ENCODE measurements at regions not wholly inside any gene's neighbourhood (a gene's known extent, or its start where the extent isn't known, plus 50 kb on each side); places are given as distances from the start of the nearest gene placed in this dataset.
A peak's percentile ranks its signal among the peaks of the same experiment; 100 is the strongest.

DNA sequence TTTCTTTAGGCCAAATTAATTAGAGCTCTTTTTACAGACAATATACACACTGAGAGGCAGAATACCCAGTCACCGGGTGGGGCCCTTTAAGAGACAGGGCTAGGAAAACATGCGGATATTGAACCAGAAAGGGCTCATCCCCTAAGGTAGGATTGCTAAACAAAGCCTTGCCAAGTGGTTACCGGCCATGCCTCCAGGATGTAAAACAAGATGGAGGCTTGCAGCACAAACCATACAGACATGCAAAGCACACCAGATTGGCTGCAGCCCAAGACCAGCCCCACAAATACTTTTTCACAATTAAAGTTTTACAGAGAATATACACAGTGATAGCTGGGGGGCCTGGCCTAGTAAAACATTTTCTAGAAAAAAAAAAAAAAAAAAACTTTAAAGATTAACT lies 210.0 kb downstream of the KLHL4 start:
- TF ChIP-seq SMAD4 (CRISPR knock-in tag; IDR thresholded peaks at IDR 0.05) (no peak), SMAD3 (CRISPR knock-in tag; IDR thresholded peaks at IDR 0.05; ENCODE audit: borderline replicate concordance) (no peak), RORB (CRISPR knock-in tag; IDR thresholded peaks at IDR 0.05) (no peak)
- TF ChIP-seq, protein P1, sequence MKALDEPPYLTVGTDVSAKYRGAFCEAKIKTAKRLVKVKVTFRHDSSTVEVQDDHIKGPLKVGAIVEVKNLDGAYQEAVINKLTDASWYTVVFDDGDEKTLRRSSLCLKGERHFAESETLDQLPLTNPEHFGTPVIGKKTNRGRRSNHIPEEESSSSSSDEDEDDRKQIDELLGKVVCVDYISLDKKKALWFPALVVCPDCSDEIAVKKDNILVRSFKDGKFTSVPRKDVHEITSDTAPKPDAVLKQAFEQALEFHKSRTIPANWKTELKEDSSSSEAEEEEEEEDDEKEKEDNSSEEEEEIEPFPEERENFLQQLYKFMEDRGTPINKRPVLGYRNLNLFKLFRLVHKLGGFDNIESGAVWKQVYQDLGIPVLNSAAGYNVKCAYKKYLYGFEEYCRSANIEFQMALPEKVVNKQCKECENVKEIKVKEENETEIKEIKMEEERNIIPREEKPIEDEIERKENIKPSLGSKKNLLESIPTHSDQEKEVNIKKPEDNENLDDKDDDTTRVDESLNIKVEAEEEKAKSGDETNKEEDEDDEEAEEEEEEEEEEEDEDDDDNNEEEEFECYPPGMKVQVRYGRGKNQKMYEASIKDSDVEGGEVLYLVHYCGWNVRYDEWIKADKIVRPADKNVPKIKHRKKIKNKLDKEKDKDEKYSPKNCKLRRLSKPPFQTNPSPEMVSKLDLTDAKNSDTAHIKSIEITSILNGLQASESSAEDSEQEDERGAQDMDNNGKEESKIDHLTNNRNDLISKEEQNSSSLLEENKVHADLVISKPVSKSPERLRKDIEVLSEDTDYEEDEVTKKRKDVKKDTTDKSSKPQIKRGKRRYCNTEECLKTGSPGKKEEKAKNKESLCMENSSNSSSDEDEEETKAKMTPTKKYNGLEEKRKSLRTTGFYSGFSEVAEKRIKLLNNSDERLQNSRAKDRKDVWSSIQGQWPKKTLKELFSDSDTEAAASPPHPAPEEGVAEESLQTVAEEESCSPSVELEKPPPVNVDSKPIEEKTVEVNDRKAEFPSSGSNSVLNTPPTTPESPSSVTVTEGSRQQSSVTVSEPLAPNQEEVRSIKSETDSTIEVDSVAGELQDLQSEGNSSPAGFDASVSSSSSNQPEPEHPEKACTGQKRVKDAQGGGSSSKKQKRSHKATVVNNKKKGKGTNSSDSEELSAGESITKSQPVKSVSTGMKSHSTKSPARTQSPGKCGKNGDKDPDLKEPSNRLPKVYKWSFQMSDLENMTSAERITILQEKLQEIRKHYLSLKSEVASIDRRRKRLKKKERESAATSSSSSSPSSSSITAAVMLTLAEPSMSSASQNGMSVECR (CRISPR knock-in tag; IDR thresholded peaks at IDR 0.05; ENCODE audit: borderline replicate concordance), result no peak
- TF ChIP-seq, protein P2, sequence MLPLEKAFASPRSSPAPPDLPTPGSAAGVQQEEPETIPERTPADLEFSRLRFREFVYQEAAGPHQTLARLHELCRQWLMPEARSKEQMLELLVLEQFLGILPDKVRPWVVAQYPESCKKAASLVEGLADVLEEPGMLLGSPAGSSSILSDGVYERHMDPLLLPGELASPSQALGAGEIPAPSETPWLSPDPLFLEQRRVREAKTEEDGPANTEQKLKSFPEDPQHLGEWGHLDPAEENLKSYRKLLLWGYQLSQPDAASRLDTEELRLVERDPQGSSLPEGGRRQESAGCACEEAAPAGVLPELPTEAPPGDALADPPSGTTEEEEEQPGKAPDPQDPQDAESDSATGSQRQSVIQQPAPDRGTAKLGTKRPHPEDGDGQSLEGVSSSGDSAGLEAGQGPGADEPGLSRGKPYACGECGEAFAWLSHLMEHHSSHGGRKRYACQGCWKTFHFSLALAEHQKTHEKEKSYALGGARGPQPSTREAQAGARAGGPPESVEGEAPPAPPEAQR (CRISPR knock-in tag; IDR thresholded peaks at IDR 0.05), result no peak
- CTCF ChIA-PET, result no interaction called here
- POLR2A ChIA-PET, result interaction anchor here (0.7 kb wide), 1 partner anchor 1123 kb away, joined by 6 read pairs; no protein-coding TSS in a partner anchor
- Mint-ChIP-seq H3K27me3 (ENCODE audit: low read depth) (no peaks in the 10 kb centered on the region), H3K4me1 (peaks cover 7% of the 10 kb centered on the region), H3K27ac (no peak overlapping the region), H3K4me3 (peak overlapping the region; percentile 27; the same call in 1 of the 2 replicates), H3K36me3 (peaks cover 15% of the 10 kb centered on the region; the same call in 1 of the 2 replicates), H3K9me3 (peaks cover 8% of the 10 kb centered on the region)
- no peak for ATAC-seq
- DNase-seq (ENCODE audit: low spot score), result no peak

DNA sequence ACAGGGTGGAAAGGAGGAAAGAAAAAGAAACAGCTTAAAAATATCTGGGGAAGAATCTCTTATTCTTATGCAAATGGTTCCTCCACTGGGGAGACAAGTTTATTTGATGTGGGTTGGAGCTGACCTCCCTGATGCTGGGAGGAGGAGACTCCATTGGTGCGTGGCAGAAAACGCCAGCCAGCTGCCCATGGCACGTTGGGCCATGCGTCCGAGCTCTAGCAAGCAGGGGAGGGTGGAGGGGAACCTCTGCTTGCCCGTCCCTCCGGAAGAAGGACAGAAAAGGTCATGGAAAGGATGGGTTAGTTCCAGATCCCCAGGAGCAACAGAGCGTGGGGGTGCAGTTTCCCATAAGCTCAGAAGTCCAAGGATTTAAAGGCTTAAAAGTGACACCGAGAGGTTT lies 210.4 kb downstream of the KLHL4 start:
- ATAC-seq (peak; percentile 56), DNase-seq (ENCODE audit: low spot score) (no peak)
- ChIA-PET POLR2A (interaction anchor here (0.7 kb wide), 1 partner anchor 1123 kb away, joined by 6 read pairs; no protein-coding TSS in a partner anchor), CTCF (no interaction called here)
- H3K27ac Mint-ChIP-seq, result no peak overlapping the region
- peaks cover 7% of the 10 kb centered on the region for H3K4me1 Mint-ChIP-seq
- peaks cover 11% of the 10 kb centered on the region for H3K9me3 Mint-ChIP-seq
- H3K27me3 Mint-ChIP-seq (ENCODE audit: low read depth), result no peaks in the 10 kb centered on the region
- peaks cover 15% of the 10 kb centered on the region; the same call in 1 of the 2 replicates for H3K36me3 Mint-ChIP-seq
- peak overlapping the region; percentile 27; the same call in 1 of the 2 replicates for H3K4me3 Mint-ChIP-seq
- TF ChIP-seq SOX15 (CRISPR knock-in tag; IDR thresholded peaks at IDR 0.05) (no peak), ZNF232 (CRISPR knock-in tag; IDR thresholded peaks at IDR 0.05) (no peak), MXD4 (CRISPR knock-in tag; IDR thresholded peaks at IDR 0.05; ENCODE audit: borderline replicate concordance) (no peak), NR3C1 (CRISPR knock-in tag; conservative IDR thresholded peaks at IDR 0.05; ENCODE audit: low read depth) (no peak), GABPB1 (CRISPR knock-in tag; IDR thresholded peaks at IDR 0.05) (no peak), TP53 (CRISPR knock-in tag; IDR thresholded peaks at IDR 0.05) (no peak), ZNF263 (CRISPR knock-in tag; IDR thresholded peaks at IDR 0.05; ENCODE audit: low read depth) (no peak)
- TF ChIP-seq, protein P3, sequence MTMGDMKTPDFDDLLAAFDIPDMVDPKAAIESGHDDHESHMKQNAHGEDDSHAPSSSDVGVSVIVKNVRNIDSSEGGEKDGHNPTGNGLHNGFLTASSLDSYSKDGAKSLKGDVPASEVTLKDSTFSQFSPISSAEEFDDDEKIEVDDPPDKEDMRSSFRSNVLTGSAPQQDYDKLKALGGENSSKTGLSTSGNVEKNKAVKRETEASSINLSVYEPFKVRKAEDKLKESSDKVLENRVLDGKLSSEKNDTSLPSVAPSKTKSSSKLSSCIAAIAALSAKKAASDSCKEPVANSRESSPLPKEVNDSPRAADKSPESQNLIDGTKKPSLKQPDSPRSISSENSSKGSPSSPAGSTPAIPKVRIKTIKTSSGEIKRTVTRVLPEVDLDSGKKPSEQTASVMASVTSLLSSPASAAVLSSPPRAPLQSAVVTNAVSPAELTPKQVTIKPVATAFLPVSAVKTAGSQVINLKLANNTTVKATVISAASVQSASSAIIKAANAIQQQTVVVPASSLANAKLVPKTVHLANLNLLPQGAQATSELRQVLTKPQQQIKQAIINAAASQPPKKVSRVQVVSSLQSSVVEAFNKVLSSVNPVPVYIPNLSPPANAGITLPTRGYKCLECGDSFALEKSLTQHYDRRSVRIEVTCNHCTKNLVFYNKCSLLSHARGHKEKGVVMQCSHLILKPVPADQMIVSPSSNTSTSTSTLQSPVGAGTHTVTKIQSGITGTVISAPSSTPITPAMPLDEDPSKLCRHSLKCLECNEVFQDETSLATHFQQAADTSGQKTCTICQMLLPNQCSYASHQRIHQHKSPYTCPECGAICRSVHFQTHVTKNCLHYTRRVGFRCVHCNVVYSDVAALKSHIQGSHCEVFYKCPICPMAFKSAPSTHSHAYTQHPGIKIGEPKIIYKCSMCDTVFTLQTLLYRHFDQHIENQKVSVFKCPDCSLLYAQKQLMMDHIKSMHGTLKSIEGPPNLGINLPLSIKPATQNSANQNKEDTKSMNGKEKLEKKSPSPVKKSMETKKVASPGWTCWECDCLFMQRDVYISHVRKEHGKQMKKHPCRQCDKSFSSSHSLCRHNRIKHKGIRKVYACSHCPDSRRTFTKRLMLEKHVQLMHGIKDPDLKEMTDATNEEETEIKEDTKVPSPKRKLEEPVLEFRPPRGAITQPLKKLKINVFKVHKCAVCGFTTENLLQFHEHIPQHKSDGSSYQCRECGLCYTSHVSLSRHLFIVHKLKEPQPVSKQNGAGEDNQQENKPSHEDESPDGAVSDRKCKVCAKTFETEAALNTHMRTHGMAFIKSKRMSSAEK (CRISPR knock-in tag; IDR thresholded peaks at IDR 0.05; ENCODE audit: borderline replicate concordance), result no peak
- TF ChIP-seq, protein P4, sequence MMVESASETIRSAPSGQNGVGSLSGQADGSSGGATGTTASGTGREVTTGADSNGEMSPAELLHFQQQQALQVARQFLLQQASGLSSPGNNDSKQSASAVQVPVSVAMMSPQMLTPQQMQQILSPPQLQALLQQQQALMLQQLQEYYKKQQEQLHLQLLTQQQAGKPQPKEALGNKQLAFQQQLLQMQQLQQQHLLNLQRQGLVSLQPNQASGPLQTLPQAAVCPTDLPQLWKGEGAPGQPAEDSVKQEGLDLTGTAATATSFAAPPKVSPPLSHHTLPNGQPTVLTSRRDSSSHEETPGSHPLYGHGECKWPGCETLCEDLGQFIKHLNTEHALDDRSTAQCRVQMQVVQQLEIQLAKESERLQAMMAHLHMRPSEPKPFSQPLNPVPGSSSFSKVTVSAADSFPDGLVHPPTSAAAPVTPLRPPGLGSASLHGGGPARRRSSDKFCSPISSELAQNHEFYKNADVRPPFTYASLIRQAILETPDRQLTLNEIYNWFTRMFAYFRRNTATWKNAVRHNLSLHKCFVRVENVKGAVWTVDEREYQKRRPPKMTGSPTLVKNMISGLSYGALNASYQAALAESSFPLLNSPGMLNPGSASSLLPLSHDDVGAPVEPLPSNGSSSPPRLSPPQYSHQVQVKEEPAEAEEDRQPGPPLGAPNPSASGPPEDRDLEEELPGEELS (CRISPR knock-in tag; IDR thresholded peaks at IDR 0.05), result no peak
- TF ChIP-seq, protein P5, sequence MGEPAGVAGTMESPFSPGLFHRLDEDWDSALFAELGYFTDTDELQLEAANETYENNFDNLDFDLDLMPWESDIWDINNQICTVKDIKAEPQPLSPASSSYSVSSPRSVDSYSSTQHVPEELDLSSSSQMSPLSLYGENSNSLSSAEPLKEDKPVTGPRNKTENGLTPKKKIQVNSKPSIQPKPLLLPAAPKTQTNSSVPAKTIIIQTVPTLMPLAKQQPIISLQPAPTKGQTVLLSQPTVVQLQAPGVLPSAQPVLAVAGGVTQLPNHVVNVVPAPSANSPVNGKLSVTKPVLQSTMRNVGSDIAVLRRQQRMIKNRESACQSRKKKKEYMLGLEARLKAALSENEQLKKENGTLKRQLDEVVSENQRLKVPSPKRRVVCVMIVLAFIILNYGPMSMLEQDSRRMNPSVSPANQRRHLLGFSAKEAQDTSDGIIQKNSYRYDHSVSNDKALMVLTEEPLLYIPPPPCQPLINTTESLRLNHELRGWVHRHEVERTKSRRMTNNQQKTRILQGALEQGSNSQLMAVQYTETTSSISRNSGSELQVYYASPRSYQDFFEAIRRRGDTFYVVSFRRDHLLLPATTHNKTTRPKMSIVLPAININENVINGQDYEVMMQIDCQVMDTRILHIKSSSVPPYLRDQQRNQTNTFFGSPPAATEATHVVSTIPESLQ (CRISPR knock-in tag; IDR thresholded peaks at IDR 0.05), result no peak
- TF ChIP-seq, protein P6, sequence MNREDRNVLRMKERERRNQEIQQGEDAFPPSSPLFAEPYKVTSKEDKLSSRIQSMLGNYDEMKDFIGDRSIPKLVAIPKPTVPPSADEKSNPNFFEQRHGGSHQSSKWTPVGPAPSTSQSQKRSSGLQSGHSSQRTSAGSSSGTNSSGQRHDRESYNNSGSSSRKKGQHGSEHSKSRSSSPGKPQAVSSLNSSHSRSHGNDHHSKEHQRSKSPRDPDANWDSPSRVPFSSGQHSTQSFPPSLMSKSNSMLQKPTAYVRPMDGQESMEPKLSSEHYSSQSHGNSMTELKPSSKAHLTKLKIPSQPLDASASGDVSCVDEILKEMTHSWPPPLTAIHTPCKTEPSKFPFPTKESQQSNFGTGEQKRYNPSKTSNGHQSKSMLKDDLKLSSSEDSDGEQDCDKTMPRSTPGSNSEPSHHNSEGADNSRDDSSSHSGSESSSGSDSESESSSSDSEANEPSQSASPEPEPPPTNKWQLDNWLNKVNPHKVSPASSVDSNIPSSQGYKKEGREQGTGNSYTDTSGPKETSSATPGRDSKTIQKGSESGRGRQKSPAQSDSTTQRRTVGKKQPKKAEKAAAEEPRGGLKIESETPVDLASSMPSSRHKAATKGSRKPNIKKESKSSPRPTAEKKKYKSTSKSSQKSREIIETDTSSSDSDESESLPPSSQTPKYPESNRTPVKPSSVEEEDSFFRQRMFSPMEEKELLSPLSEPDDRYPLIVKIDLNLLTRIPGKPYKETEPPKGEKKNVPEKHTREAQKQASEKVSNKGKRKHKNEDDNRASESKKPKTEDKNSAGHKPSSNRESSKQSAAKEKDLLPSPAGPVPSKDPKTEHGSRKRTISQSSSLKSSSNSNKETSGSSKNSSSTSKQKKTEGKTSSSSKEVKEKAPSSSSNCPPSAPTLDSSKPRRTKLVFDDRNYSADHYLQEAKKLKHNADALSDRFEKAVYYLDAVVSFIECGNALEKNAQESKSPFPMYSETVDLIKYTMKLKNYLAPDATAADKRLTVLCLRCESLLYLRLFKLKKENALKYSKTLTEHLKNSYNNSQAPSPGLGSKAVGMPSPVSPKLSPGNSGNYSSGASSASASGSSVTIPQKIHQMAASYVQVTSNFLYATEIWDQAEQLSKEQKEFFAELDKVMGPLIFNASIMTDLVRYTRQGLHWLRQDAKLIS (CRISPR knock-in tag; IDR thresholded peaks at IDR 0.05; ENCODE audit: borderline replicate concordance), result no peak

Measured in WTC11 (cell line).